ENCODE measurements at regions not wholly inside any gene's neighbourhood (a gene's known extent, or its start where the extent isn't known, plus 50 kb on each side); places are given as distances from the start of the nearest gene placed in this dataset.

DNA sequence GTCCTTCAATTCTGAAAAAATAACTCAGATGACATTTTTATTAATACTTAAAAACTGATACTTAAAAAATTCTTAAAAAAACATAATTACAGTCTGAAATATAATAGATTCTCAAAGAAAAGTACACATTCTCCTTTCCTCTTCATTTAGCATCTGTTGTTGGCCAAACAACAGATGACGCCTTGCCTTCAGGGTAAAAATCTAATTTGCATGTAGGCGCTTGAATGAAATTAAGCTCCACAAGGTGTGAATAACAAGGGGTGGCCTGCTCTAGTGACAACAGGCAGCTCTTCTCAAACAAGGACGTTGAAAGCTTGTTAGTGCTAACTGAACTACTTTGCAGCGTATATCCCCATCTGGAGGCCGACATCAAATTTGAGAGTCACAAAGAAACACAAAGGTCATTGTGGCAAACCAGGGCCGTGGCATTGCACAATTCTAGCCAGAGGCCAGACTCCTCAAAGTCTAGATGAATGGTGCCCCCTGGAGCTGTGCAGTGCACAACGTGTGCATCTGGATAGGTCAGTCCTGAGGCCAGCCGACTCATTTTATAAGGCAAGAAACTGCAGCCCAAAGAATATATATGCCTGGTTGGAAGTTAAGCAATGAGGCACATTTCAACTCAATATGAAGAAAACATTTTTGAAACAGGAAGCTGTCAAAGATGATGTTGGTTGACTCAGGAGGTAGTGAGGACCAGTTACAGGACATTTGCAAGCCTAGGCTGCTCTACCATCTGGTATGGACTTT is 459.2 kb upstream of the RUNX1 start:
- H3K4me3 ChIP-seq (ENCODE audit: low read depth, low read length) = no peak overlapping the region
- TF ChIP-seq CTCF (IDR thresholded peaks at IDR 0.05; ENCODE audit: low read depth, low read length) = peak; percentile 25
- in situ Hi-C loops (cut with HindIII; ENCODE audit: low sequenced_read_pairs) = no loop called here
- peak; percentile 51 for DNase-seq (ENCODE audit: low read depth, low spot score)

DNA sequence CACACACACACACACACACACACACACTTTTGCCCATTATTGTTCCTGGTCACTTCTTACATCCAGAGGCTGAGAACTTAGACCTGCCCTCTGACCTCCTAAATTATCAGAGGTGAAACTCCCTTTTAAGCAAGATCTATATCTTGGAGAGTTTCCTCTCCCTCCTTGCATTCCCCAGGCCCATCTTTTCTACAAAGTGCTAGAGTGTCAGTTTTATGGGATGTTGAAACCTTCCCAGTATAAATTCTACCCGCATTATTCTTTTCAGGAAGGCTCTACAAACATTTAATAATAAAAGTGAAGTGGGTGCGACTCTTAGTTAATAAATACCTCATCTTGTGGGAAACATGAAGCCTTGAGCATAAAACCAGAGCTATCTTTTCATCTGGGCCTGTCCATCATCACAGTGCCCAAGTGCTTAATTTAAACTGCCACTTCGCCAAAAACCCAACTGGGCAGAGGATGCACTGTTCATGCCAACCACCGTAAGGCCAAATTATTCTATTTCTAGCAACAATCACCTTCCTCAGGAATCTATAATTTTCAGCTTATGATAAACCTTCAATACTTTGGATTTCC is 458.2 kb upstream of the RUNX1 start:
- in situ Hi-C loops (cut with HindIII; ENCODE audit: low sequenced_read_pairs) = no loop called here
- DNase-seq (ENCODE audit: low read depth, low spot score) = no peak
- TF ChIP-seq CTCF (IDR thresholded peaks at IDR 0.05; ENCODE audit: low read depth, low read length) = no peak
- no peak overlapping the region for H3K4me3 ChIP-seq (ENCODE audit: low read depth, low read length)

DNA sequence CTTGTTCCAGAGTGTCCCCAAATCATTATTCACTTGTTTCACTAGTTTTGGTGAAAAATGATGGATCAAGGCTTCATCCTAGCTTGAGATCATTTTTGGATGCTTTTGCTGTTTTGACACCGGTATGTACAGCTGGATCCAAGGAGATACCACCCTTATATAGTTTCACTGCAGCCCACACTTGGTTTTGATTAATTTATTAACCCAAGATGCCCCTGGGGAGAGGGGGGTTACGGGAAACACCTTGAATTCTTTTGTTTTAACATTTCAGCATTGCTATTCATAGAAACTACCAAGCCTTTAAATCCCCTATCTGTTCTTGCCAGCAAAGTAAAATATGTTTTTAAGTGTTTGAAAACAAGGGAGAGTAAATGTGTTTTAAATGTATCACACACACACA is 457.7 kb upstream of the RUNX1 start:
- no peak for DNase-seq (ENCODE audit: low read depth, low spot score)
- TF ChIP-seq CTCF (IDR thresholded peaks at IDR 0.05; ENCODE audit: low read depth, low read length) = no peak
- no peak overlapping the region for H3K4me3 ChIP-seq (ENCODE audit: low read depth, low read length)
- in situ Hi-C loops (cut with HindIII; ENCODE audit: low sequenced_read_pairs) = no loop called here

DNA sequence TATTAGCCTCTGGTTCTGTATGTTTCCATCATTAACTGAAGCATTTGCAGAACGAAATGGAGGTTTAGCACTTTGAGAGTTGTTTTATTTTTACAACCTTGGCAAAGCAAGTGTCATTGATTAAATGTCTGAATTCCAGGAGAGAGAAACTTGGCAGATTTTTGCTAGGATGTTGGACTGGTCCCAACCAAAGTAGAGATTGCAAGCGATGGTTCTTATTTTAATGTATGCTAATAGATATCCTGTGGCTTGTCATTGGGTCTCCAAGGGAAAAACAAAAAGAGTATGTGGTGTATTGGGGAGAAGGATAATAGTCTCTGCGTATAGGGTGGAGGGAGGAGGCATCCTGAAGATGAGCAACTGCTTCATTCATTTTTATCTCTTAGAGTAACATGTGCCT is 457.2 kb upstream of the RUNX1 start:
- DNase-seq (ENCODE audit: low read depth, low spot score) = no peak
- no peak for TF ChIP-seq CTCF (IDR thresholded peaks at IDR 0.05; ENCODE audit: low read depth, low read length)
- no peak overlapping the region for H3K4me3 ChIP-seq (ENCODE audit: low read depth, low read length)
- in situ Hi-C loops (cut with HindIII; ENCODE audit: low sequenced_read_pairs) = no loop called here

- no peak for DNase-seq (ENCODE audit: low read depth, low spot score)
- in situ Hi-C loops (cut with HindIII; ENCODE audit: low sequenced_read_pairs) = no loop called here
- TF ChIP-seq CTCF (IDR thresholded peaks at IDR 0.05; ENCODE audit: low read depth, low read length) = no peak
- no peak overlapping the region for H3K4me3 ChIP-seq (ENCODE audit: low read depth, low read length)
Observed at GRCh38 chr21:35504951-35505466, 455.9 kb upstream of the RUNX1 start.

GRCh38 chr21:35504277-35504676 is 455.2 kb upstream of the RUNX1 start:
- no peak for TF ChIP-seq CTCF (IDR thresholded peaks at IDR 0.05; ENCODE audit: low read depth, low read length)
- no peak for DNase-seq (ENCODE audit: low read depth, low spot score)
- H3K4me3 ChIP-seq (ENCODE audit: low read depth, low read length) = no peak overlapping the region
- in situ Hi-C loops (cut with HindIII; ENCODE audit: low sequenced_read_pairs) = no loop called here
